Renal pelvis (tissue), 1 donor: ENCODE measurements at regions not wholly inside any gene's neighbourhood (a gene's known extent, or its start where the extent isn't known, plus 50 kb on each side); places are given as distances from the start of the nearest gene placed in this dataset.

Source experiments
- DNase-seq: peaks from one replicate; pipeline ENCODE4 v3.0.0-alpha.2; 2013

GRCh38 chr1:104830534-104830933 lies 1080.8 kb downstream of the AMY1C start:
- no peak for DNase-seq

- no peak for DNase-seq
These were observed 1102.5 kb downstream of the AMY1C start for GRCh38 chr1:104852151-104852550.

- no peak for DNase-seq
These were observed 1103.6 kb downstream of the AMY1C start for GRCh38 chr1:104853276-104853675.

GRCh38 chr1:104854529-104854928 lies 1104.8 kb downstream of the AMY1C start:
- DNase-seq, result no peak

- no peak for DNase-seq
These were observed 1105.9 kb downstream of the AMY1C start for GRCh38 chr1:104855550-104855949.

GRCh38 chr1:104856091-104856490 lies 1106.4 kb downstream of the AMY1C start:
- no peak for DNase-seq

- no peak for DNase-seq
These were observed 1106.8 kb downstream of the AMY1C start for GRCh38 chr1:104856518-104856917.

GRCh38 chr1:104868794-104869193 lies 1119.1 kb downstream of the AMY1C start:
- peak; percentile 14 for DNase-seq

GRCh38 chr1:104874044-104874443 lies 1124.3 kb downstream of the AMY1C start:
- DNase-seq, result no peak

GRCh38 chr1:104878203-104878909 lies 1128.7 kb downstream of the AMY1C start:
- DNase-seq, result no peak

GRCh38 chr1:104884939-104885338 lies 1135.2 kb downstream of the AMY1C start:
- DNase-seq, result no peak

GRCh38 chr1:104905322-104905721 lies 1155.6 kb downstream of the AMY1C start:
- no peak for DNase-seq

GRCh38 chr1:104906141-104906540 lies 1156.4 kb downstream of the AMY1C start:
- no peak for DNase-seq

- DNase-seq, result no peak
These were observed 1169.5 kb downstream of the AMY1C start for GRCh38 chr1:104919188-104919587.

- no peak for DNase-seq
These were observed 1171.8 kb downstream of the AMY1C start for GRCh38 chr1:104921525-104921924.

- DNase-seq, result no peak
These were observed 1173.4 kb downstream of the AMY1C start for GRCh38 chr1:104923075-104923474.

GRCh38 chr1:104929280-104929679 lies 1179.6 kb downstream of the AMY1C start:
- no peak for DNase-seq

- DNase-seq, result no peak
These were observed 1182.6 kb downstream of the AMY1C start for GRCh38 chr1:104932030-104932915.

- DNase-seq, result no peak
These were observed 1183.4 kb downstream of the AMY1C start for GRCh38 chr1:104932949-104933679.

GRCh38 chr1:104933846-104934245 lies 1184.1 kb downstream of the AMY1C start:
- no peak for DNase-seq

- no peak for DNase-seq
These were observed 1195.7 kb downstream of the AMY1C start for GRCh38 chr1:104945406-104945805.

- no peak for DNase-seq
These were observed 1197.0 kb downstream of the AMY1C start for GRCh38 chr1:104946558-104947210.
